ENCODE measurements at regions not wholly inside any gene's neighbourhood (a gene's known extent, or its start where the extent isn't known, plus 50 kb on each side); places are given as distances from the start of the nearest gene placed in this dataset.

- H3K27ac ChIP-seq, result no peak overlapping the region
Observed at GRCh38 chr10:85421421-85421820, 945.2 kb downstream of the GRID1 start.

GRCh38 chr10:85429126-85429525 is 937.5 kb downstream of the GRID1 start:
- ATAC-seq, result no peak
- DNase-seq, result no peak
- H3K9me3 ChIP-seq, result no peaks in the 10 kb centered on the region
- no peaks in the 10 kb centered on the region for H3K4me1 ChIP-seq
- H3K36me3 ChIP-seq, result no peaks in the 10 kb centered on the region
- in situ Hi-C loops (cut with MboI; ENCODE audit: low sequenced_read_pairs in 4 of 4) (no loop called here), intact Hi-C loops (cut with DNase I; ENCODE audit: low total_unique reads) (no loop called here)
- no peaks in the 10 kb centered on the region for H3K27me3 ChIP-seq
- no peak overlapping the region for H3K4me3 ChIP-seq
- TF ChIP-seq CTCF (IDR thresholded peaks at IDR 0.05 in 4 of 5, conservative IDR thresholded peaks at IDR 0.05 in 1 of 5) (no peak), POLR2A (IDR thresholded peaks at IDR 0.05) (no peak)
- no peak overlapping the region for H3K27ac ChIP-seq

More at GRCh38 chr10:85421421-85421820, 945.2 kb downstream of the GRID1 start:
- TF ChIP-seq CTCF (IDR thresholded peaks at IDR 0.05 in 4 of 5, conservative IDR thresholded peaks at IDR 0.05 in 1 of 5), result no peak
- TF ChIP-seq POLR2A (IDR thresholded peaks at IDR 0.05), result no peak
- H3K27me3 ChIP-seq, result no peaks in the 10 kb centered on the region
- H3K9me3 ChIP-seq, result no peaks in the 10 kb centered on the region
- H3K4me1 ChIP-seq, result no peaks in the 10 kb centered on the region
- no peak for DNase-seq
- intact Hi-C loops (cut with DNase I; ENCODE audit: low total_unique reads), result no loop called here
- H3K36me3 ChIP-seq, result no peaks in the 10 kb centered on the region
- no peak overlapping the region for H3K4me3 ChIP-seq
- ATAC-seq, result no peak
- in situ Hi-C loops (cut with MboI; ENCODE audit: low sequenced_read_pairs in 4 of 4), result no loop called here

GRCh38 chr10:85430991-85431390 is 935.6 kb downstream of the GRID1 start:
- no peak for ATAC-seq

GRCh38 chr10:85433248-85433647 is 933.3 kb downstream of the GRID1 start:
- ATAC-seq (no peak), DNase-seq (no peak)
- in situ Hi-C loops (cut with MboI; ENCODE audit: low sequenced_read_pairs in 4 of 4), result no loop called here

More at GRCh38 chr10:85430991-85431390, 935.6 kb downstream of the GRID1 start:
- Histone ChIP-seq H3K4me1 (no peaks in the 10 kb centered on the region), H3K27ac (no peak overlapping the region), H3K9me3 (no peaks in the 10 kb centered on the region), H3K36me3 (no peaks in the 10 kb centered on the region), H3K27me3 (no peaks in the 10 kb centered on the region), H3K4me3 (no peak overlapping the region)
- no peak for TF ChIP-seq POLR2A (IDR thresholded peaks at IDR 0.05)
- TF ChIP-seq CTCF (IDR thresholded peaks at IDR 0.05 in 4 of 5, conservative IDR thresholded peaks at IDR 0.05 in 1 of 5), result no peak
- intact Hi-C loops (cut with DNase I; ENCODE audit: low total_unique reads), result no loop called here
- no peak for DNase-seq
- in situ Hi-C loops (cut with MboI; ENCODE audit: low sequenced_read_pairs in 4 of 4), result no loop called here

More at GRCh38 chr10:85433248-85433647, 933.3 kb downstream of the GRID1 start:
- no peaks in the 10 kb centered on the region for H3K4me1 ChIP-seq
- H3K9me3 ChIP-seq, result no peaks in the 10 kb centered on the region
- H3K27ac ChIP-seq, result no peak overlapping the region
- no peaks in the 10 kb centered on the region for H3K36me3 ChIP-seq
- intact Hi-C loops (cut with DNase I; ENCODE audit: low total_unique reads), result no loop called here
- TF ChIP-seq CTCF (IDR thresholded peaks at IDR 0.05 in 4 of 5, conservative IDR thresholded peaks at IDR 0.05 in 1 of 5) (no peak), POLR2A (IDR thresholded peaks at IDR 0.05) (no peak)
- H3K4me3 ChIP-seq, result no peak overlapping the region
- H3K27me3 ChIP-seq, result no peaks in the 10 kb centered on the region
